GM13977 (cell line): ENCODE measurements at regions not wholly inside any gene's neighbourhood (a gene's known extent, or its start where the extent isn't known, plus 50 kb on each side); places are given as distances from the start of the nearest gene placed in this dataset.

Experiments
- DNase-seq: peaks from one replicate; pipeline ENCODE4 v3.0.0; 2012; ENCODE audit warnings: low spot score
- CTCF ChIP-seq: IDR thresholded peaks from 2 replicates; pipeline ENCODE4 v1.5.1; 2012; ENCODE audit warnings: mild to moderate bottlenecking, control low read depth; ENCODE audit not compliant: insufficient read depth; ENCODE audit errors: extremely low read depth, missing control alignments
- in situ Hi-C: fragments of 300-500 bp; cut with MboI; formaldehyde crosslinking; loops from one replicate; pipeline ENCODE4 v1.12.0; 2022; ENCODE audit warnings: low sequenced_read_pairs, low pct_unique_long_range_greater_than_20kb, mixed read lengths, inconsistent platforms; ENCODE audit not compliant: unreplicated experiment

GRCh38 chr1:194355488-194356106 is 1169.2 kb upstream of the B3GALT2 start:
- TF ChIP-seq CTCF, result no peak
- no peak for DNase-seq
- in situ Hi-C loops, result no loop called here

GRCh38 chr1:194353121-194353520 is 1166.7 kb upstream of the B3GALT2 start:
- no peak for DNase-seq
- in situ Hi-C loops, result no loop called here
- TF ChIP-seq CTCF, result no peak

GRCh38 chr1:194347200-194347599 is 1160.8 kb upstream of the B3GALT2 start:
- in situ Hi-C loops, result no loop called here
- no peak for TF ChIP-seq CTCF
- DNase-seq, result no peak

GRCh38 chr1:194342484-194343262 is 1156.3 kb upstream of the B3GALT2 start:
- DNase-seq, result no peak
- TF ChIP-seq CTCF, result no peak
- in situ Hi-C loops, result no loop called here

- no peak for TF ChIP-seq CTCF
- in situ Hi-C loops, result no loop called here
- DNase-seq, result no peak
Observed at GRCh38 chr1:194341587-194341986, 1155.2 kb upstream of the B3GALT2 start.

GRCh38 chr1:194339471-194339870 is 1153.1 kb upstream of the B3GALT2 start:
- no peak for DNase-seq
- no peak for TF ChIP-seq CTCF
- in situ Hi-C loops, result no loop called here
